ENCODE measurements at regions not wholly inside any gene's neighbourhood (a gene's known extent, or its start where the extent isn't known, plus 50 kb on each side); places are given as distances from the start of the nearest gene placed in this dataset.
"Not testable (repeated sequence)": the region's sequence is repeated elsewhere in the genome, so short reads cannot be mapped to it uniquely, and the experiment has no call there.

DNA sequence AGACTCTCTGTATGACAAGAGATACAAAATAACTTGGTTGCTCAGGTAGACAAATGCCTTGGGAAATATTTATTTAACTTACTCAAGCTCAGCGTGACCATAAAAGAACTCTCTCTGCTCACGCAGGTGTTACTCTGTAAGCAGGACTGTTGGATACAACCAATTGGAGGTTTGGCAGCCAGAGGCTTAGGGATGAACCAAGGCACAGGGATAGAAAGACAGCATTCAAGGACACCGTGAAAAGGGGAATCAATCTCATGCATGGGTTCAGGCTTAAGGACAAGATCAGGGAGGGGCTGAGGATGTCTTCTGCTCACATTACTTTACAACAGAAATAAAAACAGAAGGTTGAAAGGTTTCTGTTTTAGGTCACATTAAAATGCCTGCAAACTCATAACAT is 389.0 kb upstream of the BRINP1 start:
- no peak for DNase-seq (ENCODE audit: low spot score)

DNA sequence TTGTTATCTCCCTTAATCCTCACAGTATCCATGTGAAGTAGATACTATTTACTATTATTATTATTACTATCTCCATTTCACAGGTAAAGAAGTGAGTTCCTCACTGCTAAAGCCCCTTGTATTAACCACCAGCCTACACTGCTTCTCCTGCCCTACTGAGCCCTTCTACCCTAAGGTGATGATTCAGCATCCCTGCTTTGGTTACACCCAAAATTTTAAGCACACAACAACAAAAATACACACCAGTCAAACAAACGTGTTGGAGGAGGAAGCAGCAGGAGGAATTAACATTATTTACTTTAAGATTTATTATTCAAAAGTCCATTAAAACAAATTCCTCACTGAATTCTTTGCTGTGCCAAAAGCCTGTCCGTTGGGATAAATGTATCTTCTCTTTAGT is 370.2 kb upstream of the BRINP1 start:
- DNase-seq (ENCODE audit: low spot score) = no peak

DNA sequence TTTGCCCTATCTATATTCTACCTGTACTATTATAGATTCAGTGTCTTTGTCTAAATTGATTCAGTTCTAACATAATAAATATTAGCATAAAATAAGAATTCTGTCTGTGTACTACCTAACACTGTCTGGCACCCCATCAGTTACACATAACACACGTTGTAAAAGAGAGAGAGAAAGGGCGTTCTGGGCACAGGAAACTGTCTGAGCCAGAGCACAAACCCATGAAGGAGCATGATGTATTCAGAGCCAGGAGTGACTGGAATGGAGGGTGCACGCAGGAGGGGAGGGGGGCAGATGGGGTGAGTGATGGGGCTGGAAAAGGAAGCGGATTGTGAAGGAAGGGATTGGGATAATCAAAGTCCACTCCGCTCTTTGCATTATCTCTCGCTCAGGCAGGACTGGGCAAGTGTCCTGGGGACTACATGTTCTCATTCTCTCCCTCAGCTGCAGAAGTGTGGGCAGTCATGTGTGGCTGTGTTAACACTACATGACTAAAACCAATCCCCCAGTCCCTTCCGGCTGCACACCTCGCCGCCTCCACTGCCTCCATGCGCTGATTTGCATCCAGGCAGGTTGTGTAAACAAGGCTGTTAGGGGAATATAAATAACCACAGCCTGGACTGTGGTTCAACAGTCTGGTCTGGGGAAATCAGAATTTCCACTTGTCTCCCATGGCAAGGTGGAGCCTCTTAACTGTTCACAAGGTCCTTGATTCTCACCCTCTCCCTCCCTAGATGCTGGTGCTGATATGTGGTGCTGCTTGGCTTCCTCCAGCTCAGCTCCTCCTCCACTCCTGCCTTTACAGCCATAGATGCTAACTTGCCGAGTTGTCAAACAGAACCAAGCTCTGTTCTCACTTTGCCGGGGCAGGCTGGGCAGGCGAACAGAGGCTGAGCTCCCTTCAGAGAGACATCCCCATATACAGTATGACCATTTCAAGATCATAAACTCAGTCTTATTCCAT is 367.5 kb upstream of the BRINP1 start:
- no peak for DNase-seq (ENCODE audit: low spot score)

DNA sequence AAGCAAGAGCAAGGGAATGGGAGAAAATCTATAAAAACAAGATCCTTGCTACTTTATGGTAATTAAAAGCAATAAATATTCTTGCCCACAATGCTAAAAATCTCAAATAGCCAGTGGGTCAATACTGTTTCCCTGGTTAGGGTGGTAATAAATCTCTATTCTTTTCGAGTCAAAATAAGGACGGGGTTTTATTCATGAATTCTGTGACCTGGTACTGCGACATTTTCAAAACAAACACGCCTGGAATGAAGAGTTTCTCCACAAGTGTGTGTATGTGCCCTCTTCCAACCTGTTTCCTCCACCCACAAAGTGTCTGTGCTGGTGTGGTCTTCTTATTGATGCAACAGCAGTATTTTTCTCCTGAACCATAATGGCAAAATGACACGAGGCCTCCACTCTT is 358.8 kb upstream of the BRINP1 start:
- DNase-seq (ENCODE audit: low spot score) = no peak

DNA sequence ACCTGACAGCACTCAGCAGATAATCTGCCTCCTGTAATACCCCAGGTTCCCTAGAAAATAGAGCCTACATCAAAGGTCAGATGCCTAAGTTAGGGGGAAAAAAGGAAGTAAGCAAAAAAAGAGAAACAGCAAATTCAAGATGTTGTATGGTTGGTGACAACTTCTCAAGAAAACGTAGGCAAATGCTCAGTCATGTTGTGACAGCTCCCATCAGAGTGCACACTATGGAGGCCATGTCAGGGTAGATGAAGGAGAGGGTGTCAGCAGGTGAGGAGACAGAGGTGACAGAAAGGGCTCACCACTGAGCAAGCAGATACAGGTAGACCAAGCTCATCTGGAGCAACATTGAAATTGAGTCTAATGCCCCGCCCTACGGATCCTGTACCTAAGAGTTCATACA is 356.8 kb upstream of the BRINP1 start:
- DNase-seq (ENCODE audit: low spot score) = no peak

DNA sequence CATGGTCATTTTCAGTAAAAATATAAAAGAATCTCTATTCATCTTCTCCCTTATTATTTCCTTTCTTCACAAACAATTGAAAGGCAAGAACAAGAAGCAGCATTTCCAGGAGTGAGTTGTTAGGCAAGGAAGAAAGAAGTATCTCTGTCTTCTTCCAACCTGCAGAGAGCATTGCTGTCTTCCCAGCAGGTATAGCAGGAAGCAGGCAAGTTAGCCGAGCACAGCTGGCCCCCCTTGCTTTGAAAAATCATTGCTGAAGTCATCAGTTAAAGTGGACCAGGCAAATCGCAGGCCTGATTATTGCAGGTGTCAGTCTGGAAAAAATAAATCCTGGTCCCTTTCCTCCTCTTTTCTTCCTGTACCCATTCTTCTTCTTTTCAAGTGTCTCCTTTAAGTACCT is 353.1 kb upstream of the BRINP1 start:
- no peak for DNase-seq (ENCODE audit: low spot score)

DNA sequence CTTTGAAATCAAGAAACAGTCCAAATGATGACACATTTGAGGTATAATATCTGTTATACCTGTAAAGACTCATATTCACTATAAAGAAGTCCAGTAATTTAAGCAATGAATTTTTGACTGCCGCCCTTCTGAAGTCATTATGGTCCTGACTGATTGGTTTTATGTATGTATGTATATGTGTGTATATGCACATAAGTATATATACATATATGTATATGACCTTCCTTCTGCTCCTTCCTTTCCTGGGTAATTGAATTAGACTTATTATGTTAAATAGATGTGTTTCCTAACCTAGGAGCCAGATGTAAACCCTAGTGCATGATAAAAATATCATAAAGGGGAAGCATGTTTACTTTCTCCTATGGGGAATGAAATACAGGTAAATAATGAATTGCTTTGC is 343.1 kb upstream of the BRINP1 start:
- no peak for DNase-seq (ENCODE audit: low spot score)

DNA sequence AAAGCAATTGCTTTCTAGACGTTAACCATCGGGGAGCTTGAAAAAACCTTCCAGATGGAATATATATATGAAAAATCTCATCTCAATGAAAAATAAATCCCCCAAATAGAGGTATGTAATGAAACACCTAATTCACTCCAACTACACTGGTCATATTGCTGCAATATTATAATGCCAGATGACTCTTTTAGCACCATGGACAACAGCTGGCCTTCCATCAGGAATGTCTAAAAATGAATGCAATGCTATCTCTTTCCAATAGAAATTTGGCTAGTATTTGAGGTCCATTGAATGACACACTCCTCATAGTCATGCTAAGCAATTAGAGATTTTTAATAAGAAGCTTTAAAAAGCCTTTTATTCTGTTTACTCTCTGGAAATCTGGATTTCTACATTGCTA is 340.2 kb upstream of the BRINP1 start:
- no peak for DNase-seq (ENCODE audit: low spot score)

DNA sequence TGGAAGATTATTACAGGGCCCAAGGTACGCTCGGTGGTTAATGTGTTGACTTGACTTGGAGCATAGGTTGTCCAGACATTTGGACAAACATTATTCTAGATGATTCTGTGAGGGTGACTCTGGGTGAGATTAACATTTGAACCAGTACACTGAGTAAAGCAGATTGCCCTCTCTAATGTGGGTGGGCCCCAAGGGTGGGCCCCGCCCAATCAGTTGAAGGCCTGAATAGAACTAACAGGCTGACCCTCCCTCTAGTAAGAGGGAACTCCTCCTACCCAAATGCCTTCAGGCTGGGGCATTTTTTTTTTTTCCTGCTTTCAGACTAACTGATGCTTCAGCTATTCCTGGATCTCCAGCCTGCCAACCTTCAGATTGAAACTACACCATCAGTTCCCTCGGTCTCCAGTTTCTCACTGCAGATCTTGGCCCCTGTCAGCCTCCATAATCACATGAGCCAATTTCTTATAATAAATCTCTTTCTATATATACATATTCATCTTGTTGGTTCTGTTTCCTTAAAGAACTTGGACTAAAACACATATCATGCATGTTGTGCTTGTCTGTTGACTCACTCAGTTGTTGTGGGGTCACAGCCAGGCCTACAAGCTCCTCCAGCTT is 338.1 kb upstream of the BRINP1 start:
- DNase-seq (ENCODE audit: low spot score) = no peak

DNA sequence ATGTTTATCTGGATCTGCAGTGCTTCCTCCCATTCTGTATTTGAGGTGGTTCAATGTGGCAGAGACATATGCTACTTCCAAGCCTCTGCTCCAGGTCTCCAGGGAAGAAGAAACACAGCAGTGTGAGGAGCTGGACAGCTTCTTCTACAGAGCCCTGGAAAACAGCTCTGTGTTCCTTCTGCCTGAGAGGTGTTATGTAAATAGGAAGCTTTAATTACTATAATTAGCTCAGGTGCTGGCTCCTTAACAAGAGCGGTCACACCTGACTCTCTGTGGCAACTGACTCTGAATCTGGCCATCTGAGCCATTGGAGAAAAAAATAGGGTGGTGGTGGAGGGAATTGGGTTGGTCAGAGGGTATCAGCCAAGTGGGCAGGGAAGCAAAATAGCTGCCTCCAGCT is 332.4 kb upstream of the BRINP1 start:
- DNase-seq (ENCODE audit: low spot score) = no peak

DNA sequence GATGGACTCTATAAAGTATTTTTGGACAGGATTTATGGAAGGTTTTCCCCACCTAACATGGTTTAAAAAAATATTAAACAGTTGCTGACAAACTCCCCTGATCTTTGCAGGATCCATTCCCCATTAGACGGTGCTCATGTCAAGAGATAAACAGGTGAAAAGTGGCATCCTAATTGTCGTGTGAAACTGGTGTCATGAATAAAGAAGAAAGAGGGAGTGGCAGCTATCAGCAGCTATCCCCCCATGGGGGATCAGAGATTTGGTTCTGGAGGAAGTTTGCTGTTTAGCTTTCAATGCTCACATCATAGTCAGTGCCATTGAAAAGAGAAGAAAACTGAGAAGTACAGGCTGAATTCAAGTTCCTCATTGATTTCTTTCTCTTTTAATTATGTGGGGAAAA is 329.3 kb upstream of the BRINP1 start:
- no peak for DNase-seq (ENCODE audit: low spot score)

DNA sequence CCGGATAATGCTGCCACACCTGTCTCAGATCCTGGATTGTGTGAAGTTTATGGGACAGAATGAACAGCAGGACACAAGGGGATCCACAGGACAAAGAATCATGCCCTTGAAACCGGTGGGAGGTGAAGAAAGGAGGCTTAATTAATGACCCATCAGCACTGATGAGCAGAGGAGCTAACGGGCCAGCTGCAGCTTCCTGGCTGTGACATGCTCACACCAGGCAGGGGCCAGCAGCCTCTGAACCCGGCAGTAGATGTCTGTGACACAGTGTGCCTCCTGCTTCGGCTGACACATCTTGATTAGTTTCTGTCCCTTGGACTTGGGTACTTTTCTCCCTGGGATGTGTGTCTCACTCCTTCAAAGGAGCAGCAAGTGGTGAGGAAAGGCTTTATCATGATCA is 328.8 kb upstream of the BRINP1 start:
- DNase-seq (ENCODE audit: low spot score) = no peak

DNA sequence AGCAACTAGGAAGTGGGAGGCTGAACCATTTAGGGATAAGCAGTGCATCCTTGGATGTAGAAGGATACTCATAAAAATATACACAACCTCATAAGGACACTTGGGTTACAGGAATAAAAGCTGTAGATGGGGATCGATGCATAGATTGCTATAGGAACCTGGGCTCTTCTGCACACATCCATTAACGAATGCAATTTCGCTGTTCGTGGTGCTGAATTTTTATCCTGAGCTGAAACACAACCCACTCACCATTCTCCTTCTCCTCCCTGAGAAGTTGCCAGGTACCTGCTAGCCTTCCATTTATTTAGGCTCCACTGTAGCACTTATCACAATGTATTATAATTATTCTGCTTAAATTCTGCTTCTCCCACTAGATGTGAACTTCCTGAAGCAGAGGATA is 320.6 kb upstream of the BRINP1 start:
- DNase-seq (ENCODE audit: low spot score) = no peak

DNA sequence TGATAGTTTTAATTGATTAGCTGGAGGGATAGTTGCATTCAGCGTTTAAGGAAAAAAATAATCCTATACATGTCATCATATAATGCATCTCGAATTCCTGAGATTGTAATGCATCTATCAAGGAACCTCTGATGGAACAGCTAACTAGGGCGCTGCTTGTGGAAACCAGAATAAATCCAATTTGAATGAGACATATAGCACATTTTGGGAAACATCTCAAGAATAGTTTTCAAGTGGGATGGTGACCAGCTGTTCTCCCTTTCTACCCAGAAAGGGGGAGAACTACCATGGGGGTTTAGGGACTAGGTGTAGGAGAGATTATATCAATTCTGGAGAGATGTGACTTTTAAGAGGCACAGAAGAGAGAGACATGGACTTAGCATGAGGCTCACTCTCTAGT is 319.3 kb upstream of the BRINP1 start:
- no peak for DNase-seq (ENCODE audit: low spot score)

DNA sequence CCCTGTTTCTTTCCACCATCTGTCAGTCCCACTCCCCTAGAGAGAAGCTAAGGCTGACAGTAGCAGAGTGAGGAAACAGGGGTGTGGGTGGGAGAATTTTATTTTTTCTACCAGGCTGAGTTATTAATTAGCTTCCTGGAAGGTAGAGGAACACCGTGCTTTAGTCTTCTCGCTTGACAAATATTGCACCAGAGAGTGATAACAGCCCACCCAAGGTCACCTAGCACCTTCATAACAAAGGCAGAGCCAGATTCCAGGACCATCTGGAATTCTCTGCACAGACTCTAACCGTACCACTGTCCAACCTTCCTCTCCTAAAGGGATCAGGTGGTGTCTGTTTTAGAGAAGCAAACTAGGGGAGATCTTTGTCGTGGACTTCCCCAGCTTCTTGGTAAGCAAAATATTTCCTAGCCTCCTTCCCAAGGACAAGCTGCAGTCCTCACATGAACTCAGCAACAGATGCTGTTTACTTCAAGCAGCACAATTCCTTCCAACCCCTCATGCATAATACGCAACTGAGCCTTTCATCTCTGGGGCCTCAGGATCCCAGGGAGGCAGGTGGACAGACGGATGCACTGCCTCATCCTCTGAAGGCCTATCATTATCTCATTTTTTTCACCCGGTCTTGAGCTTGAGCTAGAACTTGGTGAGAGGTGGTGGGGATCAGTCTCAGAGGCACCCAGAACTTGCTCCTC is 308.7 kb upstream of the BRINP1 start:
- DNase-seq (ENCODE audit: low spot score) = no peak

DNA sequence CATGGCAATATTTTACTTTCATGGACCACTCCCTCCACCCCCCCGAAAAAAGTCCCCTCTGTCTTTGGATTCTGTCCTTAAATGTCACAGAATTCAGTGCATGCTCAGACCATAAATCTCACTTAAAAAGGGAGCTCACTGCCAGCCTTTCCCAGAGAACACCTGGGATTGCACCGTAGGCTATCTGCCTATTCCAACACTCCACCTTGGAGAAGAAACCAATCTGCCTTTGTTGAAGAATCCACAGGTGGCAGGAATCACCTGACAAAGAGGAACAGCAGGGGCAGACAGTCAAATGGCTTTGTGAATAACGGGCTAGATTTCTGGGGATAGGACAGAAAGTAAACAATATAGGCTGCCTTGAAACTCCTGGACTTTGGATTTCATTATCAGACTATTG is 306.7 kb upstream of the BRINP1 start:
- DNase-seq (ENCODE audit: low spot score) = no peak

DNA sequence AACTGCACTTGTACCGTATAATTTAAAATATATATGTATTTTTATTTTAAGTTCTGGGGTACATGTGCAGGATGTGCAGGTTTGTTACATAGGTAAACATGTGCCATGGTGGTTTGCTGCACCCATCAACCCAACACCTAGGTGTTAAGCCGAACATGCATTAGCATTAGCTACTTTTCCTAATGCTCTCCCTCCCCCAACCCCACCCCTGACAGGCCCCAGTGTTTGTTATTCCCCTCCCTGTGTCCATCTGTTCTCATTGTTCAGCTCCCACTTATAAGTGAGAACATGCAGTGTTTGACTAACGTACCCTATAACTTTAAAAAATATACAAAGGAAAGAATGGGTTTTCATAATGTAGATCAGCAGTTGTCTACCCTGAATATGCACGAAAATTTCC is 303.5 kb upstream of the BRINP1 start:
- DNase-seq (ENCODE audit: low spot score) = not testable (repeated sequence)

DNA sequence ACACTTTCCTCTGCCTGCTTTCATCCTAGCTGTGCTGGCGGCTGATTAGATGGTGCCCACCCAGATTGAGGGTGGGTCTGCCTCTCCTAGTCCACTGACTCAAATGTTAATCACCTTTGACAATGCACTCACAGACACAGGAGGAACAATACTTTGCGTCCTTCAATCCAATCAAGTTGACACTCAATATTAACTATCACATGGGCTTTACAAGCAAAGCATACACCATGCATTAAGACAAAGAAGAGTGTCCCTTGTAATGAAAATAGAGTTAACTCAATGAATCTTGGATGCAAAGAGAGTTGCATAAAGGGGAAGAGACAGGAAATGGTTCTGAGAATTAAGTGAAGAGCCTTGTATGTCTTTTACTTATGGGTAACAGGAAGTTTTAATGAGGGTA is 298.7 kb upstream of the BRINP1 start:
- no peak for DNase-seq (ENCODE audit: low spot score)

DNA sequence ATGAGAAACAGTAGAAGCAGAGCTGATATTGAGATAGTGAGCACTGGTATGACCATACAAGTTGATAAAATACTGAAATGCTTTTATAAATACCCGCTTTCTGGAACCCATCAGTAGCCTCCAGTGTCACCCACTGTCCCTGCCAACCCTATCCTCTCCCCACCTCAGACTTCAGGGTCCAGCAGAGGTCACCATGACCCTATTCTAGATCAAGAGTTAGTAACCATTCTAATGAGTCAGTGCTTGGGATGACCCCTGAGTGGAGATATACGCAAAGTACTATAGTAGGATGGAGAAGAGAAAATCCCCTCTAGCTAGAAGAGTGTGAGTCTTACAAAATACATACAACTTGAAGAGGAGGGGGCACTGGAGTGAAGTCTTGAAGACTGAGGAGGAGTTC is 297.9 kb upstream of the BRINP1 start:
- DNase-seq (ENCODE audit: low spot score) = no peak

DNA sequence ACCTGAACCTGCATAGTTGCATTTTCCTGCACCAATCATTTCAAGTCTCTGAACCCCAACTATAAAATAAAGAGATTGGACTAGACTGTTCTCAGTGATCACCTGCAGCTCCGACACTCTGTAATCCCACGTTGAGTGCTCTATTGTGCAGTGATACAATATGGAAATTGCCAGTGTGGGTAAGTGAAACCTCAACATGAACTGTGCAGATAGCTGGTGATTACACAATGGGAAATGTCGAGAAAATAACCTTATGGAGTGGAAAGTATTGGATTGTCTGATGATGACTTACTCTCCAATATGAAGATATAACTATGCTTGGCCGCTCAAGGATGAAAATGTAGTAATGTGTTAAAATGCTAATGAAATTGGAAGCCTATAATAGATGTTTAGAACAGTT is 293.1 kb upstream of the BRINP1 start:
- DNase-seq (ENCODE audit: low spot score) = no peak

DNA sequence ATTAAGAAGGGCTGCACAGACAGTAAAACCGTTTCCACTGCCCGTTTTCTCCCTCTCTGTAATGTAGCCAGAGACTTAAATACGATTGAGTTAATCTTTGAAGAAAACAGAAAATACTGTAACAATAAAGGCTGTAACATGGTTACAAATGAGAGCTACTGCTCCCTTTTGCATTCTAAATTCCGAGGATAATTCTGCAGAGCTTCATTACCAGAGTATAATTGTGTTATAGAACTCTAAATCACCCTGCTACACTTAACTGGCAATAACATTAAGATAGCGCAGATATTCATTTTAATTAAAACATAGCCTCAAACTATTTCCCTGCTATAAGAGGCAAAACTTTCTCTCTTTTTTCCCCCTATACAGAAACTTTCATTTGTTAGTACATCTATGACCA is 283.7 kb upstream of the BRINP1 start:
- no peak for DNase-seq (ENCODE audit: low spot score)

DNA sequence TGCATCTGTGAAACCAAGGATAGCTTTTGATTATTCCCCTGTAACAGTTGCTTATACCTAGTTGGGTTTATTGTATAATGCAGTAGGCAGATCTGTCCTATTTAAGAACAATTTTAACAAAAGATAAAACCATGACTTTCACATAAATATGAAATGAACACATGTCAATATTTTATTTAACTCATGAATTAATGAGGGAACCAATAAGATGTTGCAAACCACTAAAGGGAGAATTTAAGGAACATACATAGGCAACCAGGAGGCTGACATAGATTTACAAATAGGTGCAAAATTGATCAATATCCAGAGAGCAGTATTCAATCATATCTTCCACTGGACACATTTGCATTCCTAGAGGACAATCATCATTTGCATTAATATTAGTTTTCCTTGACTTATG is 280.0 kb upstream of the BRINP1 start:
- no peak for DNase-seq (ENCODE audit: low spot score)

DNA sequence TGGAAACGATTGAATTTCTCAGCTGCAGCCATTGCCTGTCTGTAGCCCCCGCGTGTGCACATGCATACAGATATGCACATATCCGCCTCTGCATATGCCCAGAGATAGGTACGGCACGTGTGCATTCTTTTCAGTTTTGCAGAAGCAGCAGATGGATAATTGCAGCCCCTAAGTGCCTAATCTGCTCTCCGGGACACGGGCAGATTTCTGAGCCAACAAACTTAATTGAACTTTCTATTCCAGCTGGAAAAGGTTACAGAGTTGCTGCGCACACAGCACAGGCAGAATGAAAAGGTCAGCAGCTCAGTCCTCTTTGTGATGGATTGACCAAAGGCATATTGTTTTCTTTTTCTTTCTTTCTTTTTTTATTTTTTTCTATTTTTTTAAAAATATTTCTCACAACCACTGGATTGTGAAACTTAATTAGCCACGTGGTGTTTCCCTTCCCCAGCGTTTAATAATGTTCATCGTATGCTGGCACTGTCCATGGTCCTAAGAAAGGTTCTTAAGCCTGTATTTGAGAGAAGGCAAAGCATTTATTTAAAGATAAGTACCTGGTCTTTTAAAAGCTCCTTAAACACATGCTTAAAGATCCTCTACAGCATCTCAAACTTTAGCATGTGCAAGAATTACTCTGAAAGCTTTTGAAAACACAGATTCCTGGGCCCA is 270.2 kb upstream of the BRINP1 start:
- DNase-seq (ENCODE audit: low spot score) = no peak

Data from hematopoietic multipotent progenitor cell treated with erythropoietin and hydrocortisone succinate and interleukin-3 and kit ligand, for 15 days (in vitro differentiated cells).